NCI-H82 (cell line): ENCODE measurements at regions not wholly inside any gene's neighbourhood (a gene's known extent, or its start where the extent isn't known, plus 50 kb on each side); places are given as distances from the start of the nearest gene placed in this dataset.
"Not testable (repeated sequence)": the region's sequence is repeated elsewhere in the genome, so short reads cannot be mapped to it uniquely, and the experiment has no call there.

Experiments
- DNase-seq: peaks from one replicate; lab custom pipeline; 2025; lab: John Stamatoyannopoulos, UW

DNA sequence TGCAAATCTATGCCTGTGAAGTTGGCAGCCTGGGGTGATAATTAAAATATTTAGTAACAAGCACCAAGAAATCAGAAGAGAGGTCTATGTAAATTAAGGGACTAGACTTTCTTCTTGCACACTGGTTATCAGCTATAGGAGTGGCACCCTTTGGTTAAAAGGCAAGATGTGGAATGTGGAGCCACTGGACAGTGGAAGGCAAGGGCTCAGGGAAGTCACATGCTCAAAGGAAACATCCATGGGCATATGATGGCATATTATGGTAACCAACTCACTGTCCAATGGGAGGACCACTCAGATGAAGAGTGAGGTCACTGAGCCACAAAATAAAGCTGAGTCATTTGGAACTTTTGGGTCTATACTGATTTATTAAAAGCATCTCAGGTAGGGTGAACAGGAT, 165.6 kb upstream of the PRICKLE2 start:
- DNase-seq = no peak

- no peak for DNase-seq
Observed at GRCh38 chr3:64388886-64389285, 163.6 kb upstream of the PRICKLE2 start.

DNA sequence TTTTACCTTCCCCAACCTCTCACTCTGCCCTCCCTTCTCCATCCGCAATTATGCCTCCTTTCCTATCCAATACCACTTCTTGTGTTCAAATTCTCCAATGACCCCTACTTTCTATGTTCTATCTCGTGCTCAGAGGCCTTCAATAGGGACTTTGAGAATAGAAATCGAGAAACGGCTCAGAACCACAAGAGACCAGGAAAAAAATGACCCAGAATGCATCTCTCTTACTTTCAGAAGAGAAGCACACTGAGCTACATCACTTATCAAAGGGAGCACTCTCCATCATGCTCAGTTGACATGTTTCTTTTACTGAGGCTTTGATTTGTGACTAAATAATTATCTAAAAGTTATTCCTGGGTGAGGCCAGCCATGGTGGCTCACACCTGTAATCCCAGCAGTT, 162.4 kb upstream of the PRICKLE2 start:
- DNase-seq = no peak

GRCh38 chr3:64385277-64385676, 160.0 kb upstream of the PRICKLE2 start:
- no peak for DNase-seq

GRCh38 chr3:64384561-64384960, 159.3 kb upstream of the PRICKLE2 start:
- DNase-seq = no peak

DNA sequence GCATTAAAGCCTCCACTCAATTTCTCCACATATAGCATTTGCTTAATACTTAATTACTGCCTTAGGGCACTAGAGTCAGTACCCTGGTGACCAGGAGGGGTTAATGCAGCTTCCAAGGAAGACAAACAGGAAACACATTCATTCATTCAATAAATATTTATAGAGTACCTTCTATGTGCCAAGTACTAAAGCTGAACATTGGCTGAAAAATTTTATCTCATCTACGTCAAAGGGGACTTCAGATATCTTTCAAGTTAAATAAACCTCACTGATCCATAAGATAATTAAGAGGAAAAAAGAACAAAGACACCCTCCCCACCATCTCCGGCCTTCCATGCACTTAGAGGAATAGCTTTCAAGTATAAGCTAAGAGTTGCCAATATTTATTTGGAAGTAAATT, 156.9 kb upstream of the PRICKLE2 start:
- no peak for DNase-seq

- no peak for DNase-seq
Observed at GRCh38 chr3:64381367-64381766, 156.1 kb upstream of the PRICKLE2 start.

DNA sequence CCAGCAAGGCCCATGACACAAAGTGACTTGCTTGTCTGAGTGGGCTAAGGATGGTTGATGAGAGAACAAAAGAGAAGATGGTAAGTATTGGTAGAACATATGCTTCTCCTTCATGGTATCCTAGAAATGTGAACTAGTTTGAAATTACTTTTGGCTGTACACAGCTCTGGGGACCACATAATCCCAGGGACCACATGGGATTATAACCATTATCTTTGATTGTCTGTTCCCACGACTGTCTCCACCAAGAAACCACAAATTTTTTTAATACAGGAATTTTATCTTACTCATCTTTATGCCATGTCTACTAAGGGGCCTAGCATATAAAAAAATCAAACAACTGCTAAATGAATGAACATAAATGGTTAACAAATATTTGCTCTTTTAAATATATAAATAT, 155.3 kb upstream of the PRICKLE2 start:
- DNase-seq = no peak

DNA sequence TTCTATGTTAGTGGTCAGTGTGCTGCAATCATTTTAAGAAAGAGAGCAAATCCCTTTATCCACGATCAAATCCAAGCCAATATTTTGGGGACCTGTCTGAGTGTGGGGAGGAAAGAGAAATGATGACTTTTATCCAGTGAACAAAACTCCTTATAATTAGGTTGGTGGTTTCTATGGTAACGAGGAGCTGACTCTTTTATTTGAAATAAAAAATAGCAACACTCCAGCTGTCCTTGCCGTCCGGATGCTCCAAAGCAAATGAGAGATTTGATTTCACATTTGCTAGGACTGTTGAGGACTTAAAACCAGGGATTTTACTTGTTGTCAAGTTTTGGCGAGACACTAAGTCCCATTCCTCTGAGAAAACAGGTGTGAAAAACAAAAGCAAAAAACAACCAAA, 154.0 kb upstream of the PRICKLE2 start:
- DNase-seq = no peak

DNA sequence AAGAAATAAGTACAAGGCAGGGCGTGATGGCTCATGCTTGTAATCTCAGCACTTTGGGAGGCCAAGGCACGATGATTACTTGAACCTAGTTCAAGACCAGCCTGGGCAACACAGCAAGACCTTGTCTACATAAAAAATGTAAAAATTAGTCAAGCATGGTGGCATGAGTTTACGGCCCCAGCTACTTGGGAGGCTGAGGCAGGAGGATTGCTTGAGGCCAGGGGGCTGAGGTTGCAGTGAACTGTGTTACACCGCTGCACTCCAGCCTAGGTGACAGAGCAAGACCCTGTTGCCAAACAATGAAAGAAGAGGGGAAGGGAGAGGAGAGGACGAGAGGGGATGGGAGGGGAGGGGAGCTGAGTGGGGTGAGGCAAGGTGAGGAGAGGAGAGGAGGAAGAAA, 152.7 kb upstream of the PRICKLE2 start:
- DNase-seq = no peak

DNA sequence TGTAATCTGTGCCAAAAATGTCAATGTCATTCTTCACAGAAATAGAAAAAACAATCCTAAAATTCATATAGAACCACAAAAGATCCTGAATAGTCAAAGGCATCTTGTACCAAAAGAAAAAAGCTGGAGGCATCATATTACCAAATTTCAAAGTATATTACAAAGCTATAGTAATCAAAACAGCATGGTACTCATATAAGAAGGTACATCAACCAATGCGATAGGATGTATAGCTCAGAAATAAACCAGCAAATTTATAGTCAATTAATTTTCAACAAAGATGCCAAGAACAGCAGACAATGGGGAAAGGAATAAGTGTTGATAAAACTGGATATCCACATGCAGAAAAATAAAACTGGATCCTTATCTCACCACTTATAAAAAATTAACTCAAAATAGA, 150.5 kb upstream of the PRICKLE2 start:
- DNase-seq = no peak

GRCh38 chr3:64369390-64369789, 144.1 kb upstream of the PRICKLE2 start:
- DNase-seq = no peak

DNA sequence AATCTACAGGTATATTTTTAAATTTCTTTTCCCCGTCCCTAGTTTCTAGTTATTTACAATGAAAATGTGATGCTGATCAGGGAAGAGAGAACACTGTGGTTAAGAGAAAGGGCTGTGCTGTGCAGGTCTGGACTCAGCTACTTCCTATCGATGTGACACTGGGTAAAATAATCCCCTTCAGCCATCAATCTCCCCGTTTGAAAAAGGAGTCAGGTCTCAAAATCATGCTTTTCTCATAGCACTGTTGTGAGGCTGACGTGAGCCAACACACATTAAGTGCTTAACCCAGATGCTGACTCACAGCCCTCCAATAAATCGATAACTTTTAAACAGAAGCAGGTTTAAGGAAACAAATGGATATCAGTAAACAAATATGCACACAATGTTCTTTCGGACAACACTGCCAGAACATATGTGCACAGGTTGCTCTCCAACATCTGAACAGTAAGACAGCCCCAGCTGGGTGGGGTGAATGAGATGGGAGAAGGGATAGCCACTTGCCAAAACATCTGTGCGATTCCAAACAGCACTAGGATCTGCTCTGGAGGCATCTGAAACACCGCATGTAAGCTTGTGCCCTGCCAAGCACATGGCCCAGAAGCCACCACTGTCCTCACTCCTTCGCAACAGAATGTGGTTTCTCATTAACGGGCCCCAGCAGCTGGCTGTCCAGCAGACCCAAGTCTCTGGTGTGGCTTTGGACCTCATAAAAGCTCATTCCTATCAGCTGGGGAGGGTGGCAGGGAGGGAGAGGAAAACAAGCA, 143.2 kb upstream of the PRICKLE2 start:
- peak; percentile 33 for DNase-seq

DNA sequence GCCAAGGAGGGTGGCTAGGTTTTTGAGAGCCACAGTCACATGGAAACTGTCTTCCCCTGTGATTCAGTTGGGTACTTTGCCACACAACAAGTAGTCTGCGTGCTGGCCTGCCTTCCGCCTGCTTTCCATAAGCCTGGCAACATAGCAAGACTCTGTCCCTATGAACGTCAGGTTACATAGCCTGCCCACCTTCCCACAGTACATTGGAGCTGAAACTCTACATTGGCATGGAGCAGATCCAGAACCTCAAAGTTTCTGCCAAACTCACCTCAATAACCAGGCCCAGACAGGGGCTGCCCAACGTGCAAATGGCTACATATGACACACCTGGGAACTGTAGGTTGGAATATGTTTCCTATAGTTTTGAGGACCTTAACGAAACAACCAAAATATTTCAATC, 140.6 kb upstream of the PRICKLE2 start:
- DNase-seq = no peak

- DNase-seq = no peak
Observed at GRCh38 chr3:64363842-64364241, 138.6 kb upstream of the PRICKLE2 start.

DNA sequence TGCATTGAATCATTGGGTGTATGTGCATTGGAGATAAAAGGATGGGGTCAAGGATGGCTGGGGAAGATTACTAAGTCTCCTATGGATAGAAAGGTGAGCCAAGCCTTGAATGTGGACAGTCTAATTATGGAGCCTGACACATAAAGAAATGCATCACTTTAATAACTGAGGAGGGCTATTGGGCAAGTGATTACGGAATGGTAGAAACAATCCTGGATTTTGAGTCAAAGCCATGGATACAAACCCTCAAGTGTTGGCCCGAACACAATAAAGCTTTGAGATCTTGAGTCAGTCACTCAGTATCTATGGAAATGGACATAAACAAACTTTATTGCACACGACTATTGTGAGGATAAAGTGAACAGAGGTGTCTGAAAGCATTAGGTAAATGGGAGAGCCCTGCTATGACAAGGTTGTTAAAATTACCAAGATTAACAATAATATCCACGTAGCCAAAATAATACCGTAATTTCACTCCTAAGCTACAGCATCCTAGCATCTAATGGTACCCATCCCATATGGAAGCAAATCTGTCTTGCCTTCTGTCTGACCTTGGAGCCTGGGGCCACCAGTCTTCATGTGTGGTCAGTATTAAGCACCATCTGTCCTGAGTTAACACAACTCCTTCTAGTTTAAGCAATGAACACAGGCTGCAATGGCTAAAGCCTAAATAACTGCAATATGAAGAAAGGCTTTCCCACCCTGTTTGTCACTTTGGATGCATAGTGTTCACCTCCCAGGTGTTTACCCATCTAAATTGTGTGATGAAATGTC, 136.9 kb upstream of the PRICKLE2 start:
- peak; percentile 75 for DNase-seq

GRCh38 chr3:64361036-64361435, 135.8 kb upstream of the PRICKLE2 start:
- not testable (repeated sequence) for DNase-seq

DNA sequence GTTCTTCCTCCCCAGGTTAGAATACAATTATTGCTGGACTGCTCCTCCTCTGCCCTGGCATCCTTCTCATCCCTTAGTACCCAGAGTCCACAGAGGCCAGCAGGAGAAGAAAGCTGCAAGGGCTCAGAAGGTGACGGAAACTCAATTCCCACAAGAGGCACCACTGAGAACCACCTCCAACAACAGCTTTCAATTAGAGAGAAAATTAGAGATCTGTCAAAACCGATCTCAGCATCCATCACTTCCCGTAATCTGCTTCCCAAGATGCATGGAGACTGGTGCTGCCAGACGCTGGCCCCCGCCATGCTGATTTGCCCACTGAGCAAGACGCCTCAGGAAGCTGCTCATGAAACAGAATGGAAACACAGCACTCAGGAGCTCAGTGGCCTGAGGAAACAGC, 135.0 kb upstream of the PRICKLE2 start:
- peak; percentile 64 for DNase-seq

DNA sequence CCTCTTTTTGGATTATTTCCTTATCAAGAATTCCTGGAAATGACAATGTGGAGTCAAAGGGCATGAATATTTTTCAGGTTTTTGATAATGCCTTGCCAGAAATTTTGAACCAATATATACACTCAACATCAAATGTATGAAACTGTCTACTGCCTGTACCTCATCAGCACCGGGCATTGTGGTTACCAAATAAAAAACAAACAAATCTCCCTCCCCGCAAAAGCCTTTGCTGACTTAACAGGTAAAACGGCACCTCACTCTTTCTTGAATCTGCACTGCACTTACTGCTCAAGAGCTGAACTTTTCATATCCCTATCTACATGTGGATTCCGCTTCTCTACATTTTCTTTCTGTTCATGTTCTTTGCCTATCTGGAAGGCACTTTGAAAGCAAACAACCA, 134.5 kb upstream of the PRICKLE2 start:
- no peak for DNase-seq

DNA sequence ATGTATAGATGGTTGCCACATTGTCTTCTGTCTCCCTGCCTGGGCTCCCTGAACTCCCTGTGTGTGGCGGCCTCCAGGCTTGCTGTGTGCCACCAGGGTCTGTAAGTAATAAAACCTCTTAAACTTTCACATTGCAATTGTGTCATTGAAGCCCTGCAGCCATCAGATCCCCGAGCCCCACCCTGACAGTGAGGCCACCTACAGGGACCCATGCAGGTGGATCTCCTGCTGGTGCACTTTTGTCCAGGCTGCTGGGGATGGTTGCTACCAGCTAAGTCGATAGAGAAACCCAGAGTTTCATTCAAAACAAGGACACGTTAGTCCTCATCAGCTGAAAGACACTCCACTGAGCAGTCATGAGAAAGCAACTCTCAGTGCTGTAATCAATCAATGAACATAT, 133.6 kb upstream of the PRICKLE2 start:
- no peak for DNase-seq

- no peak for DNase-seq
Observed at GRCh38 chr3:64358176-64358575, 132.9 kb upstream of the PRICKLE2 start.

GRCh38 chr3:64357481-64357880, 132.2 kb upstream of the PRICKLE2 start:
- DNase-seq = no peak

DNA sequence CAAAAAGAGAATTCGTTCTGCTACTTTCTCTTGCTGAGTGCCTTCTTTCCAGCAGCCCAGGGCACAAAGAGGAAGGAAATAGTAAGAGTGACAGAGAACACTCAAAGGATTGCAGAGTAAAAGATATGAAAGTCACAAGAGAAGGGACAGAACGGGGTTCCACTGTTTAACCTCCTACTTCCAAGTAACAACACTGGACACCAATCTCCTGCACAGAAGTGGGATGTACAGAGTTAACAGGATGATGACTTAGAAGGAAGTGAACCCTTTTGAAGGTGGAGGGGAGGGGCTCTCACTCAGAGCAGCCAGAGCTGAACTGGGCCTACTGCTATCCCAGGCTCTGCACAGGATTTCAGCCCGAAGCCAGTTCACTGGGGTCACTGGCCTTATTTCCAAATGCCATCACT, 130.1 kb upstream of the PRICKLE2 start:
- DNase-seq = peak; percentile 53

DNA sequence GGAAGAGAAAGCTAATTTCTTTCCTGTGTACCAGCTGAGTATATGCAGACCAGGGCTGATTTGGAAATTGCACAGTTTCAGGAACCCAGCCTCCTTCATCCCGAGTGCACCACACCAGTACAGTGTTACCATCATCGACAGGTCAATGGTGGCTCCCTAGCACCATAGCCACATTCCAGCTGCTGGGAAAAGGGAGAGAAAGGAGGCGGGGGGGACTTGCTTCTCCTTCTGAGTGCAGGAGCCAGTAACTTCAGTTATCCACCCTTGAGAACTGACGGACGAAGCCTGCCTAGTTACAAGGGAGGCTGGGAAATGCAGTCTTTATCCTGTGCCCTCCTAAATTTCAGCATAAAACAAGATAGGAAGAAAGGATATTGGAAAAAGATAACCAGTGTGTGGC, 129.7 kb upstream of the PRICKLE2 start:
- peak; percentile 6 for DNase-seq
